Keratinocyte (primary cell): ENCODE measurements at regions not wholly inside any gene's neighbourhood (a gene's known extent, or its start where the extent isn't known, plus 50 kb on each side); places are given as distances from the start of the nearest gene placed in this dataset.

Experiments used
- DNase-seq: peaks from one replicate; pipeline ENCODE4 v3.0.0-alpha.2; 2011; ENCODE audit warnings: low read depth, missing footprints, low spot score
- FAIRE-seq: peaks from 2 replicates; lab custom pipeline; 2011; peaks lifted over from hg19 to GRCh38; lab: Jason Lieb, UNC
- H2AFZ ChIP-seq: 2 replicates; pipeline ENCODE4 v1.6.0; 2012; ENCODE audit warnings: low read length, control low read depth, inconsistent platforms; ENCODE audit not compliant: control insufficient read depth
- H3K27ac ChIP-seq: 2 replicates; pipeline ENCODE4 v1.5.1; 2011; ENCODE audit warnings: low read length; ENCODE audit not compliant: control insufficient read depth, insufficient read depth
- H3K27me3 ChIP-seq: 3 replicates; pipeline ENCODE4 v1.6.0; 2011; ENCODE audit warnings: low read length; ENCODE audit not compliant: control insufficient read depth, insufficient read depth; ENCODE audit errors: extremely low read depth
- H3K36me3 ChIP-seq, 2 experiments: 2 replicates in 1 of 2; 3 replicates in 1 of 2; pipeline ENCODE4 v1.5.1; 2011; ENCODE audit warnings: low read length in 2 of 2, mild to moderate bottlenecking in 1 of 2; ENCODE audit not compliant: control insufficient read depth in 2 of 2, insufficient read depth in 2 of 2; ENCODE audit errors: extremely low read depth in 1 of 2
- H3K4me1 ChIP-seq: 3 replicates; pipeline ENCODE4 v1.5.1; 2011; ENCODE audit warnings: low read length; ENCODE audit not compliant: control insufficient read depth, insufficient read depth; ENCODE audit errors: extremely low read depth
- H3K4me2 ChIP-seq: 3 replicates; pipeline ENCODE4 v1.6.0; 2011; ENCODE audit warnings: low read depth, low read length; ENCODE audit not compliant: control insufficient read depth, insufficient read depth; ENCODE audit errors: extremely low read depth
- H3K4me3 ChIP-seq, 3 experiments: fragments of 200-600 bp in 1 of 3; sonication (generic) in 1 of 3; 2 replicates in 2 of 3; 3 replicates in 1 of 3; pipeline ENCODE4 v1.5.1; 2011 to 2016; ENCODE audit warnings: low read length in 3 of 3, mild to moderate bottlenecking in 3 of 3, control low read depth in 2 of 3, inconsistent platforms in 1 of 3, low read depth in 1 of 3, mixed read lengths in 1 of 3, mixed run types in 1 of 3, moderate library complexity in 1 of 3; ENCODE audit not compliant: control insufficient read depth in 2 of 3, insufficient read depth in 2 of 3; ENCODE audit errors: extremely low read depth in 1 of 3
- H3K79me2 ChIP-seq: 2 replicates; pipeline ENCODE4 v1.6.0; 2012; ENCODE audit warnings: low read length; ENCODE audit not compliant: control insufficient read depth, insufficient read depth
- H3K9ac ChIP-seq: 3 replicates; pipeline ENCODE4 v1.6.0; 2011; ENCODE audit warnings: low read length; ENCODE audit not compliant: control insufficient read depth, insufficient read depth; ENCODE audit errors: extremely low read depth
- H3K9me1 ChIP-seq: 3 replicates; pipeline ENCODE4 v1.6.0; 2011; ENCODE audit warnings: low read length; ENCODE audit not compliant: control insufficient read depth, insufficient read depth; ENCODE audit errors: extremely low read depth
- H3K9me3 ChIP-seq: 2 replicates; pipeline ENCODE4 v1.5.1; 2012; ENCODE audit warnings: low read depth, low read length; ENCODE audit not compliant: control insufficient read depth
- H4K20me1 ChIP-seq: 3 replicates; pipeline ENCODE4 v1.6.0; 2011; ENCODE audit warnings: low read length; ENCODE audit not compliant: control insufficient read depth, insufficient read depth; ENCODE audit errors: extremely low read depth
- CTCF ChIP-seq, 3 experiments: IDR thresholded peaks in 1 of 3; conservative IDR thresholded peaks in 1 of 3; optimal IDR thresholded peaks in 1 of 3; 2 replicates in 2 of 3; 3 replicates in 1 of 3; pipeline versions ENCODE3 to v1.5.1; 2011; ENCODE audit warnings: low read length in 3 of 3, mild to moderate bottlenecking in 3 of 3, moderate library complexity in 2 of 3, control low read depth in 1 of 3, inconsistent platforms in 1 of 3; ENCODE audit not compliant: insufficient read depth in 2 of 3; ENCODE audit errors: extremely low read depth in 1 of 3
- EZH2 ChIP-seq: IDR thresholded peaks from one replicate; pipeline ENCODE4 v1.6.1; 2012; ENCODE audit warnings: inconsistent platforms, mild to moderate bottlenecking, low read length, moderate library complexity
- dilution Hi-C: fragments of 300-500 bp; cut with MboI; formaldehyde crosslinking; loops from one replicate; pipeline ENCODE4 v1.7.0; 2020; ENCODE audit warnings: low sequenced_read_pairs; ENCODE audit not compliant: extremely low pct_ligation_motif_present

DNA sequence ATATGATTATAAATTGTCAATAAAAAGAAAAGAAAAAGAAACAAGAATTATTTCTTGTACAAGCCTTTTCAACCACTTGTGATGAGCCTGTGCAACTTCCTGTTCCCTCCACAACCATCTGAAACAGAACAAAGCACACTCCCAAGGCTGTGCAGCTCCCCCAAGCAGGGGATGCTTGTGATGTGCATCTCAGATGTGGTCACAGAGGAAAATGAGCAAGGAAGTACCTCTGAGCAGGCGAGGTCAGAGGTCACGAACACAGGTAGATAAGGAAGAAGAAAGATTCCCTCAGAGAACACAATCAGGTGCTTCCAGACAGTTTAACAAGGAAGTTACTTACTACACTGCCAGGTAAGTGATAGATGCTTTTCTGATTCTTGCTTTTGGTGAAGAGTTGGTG lies 274.8 kb upstream of the SLC39A10 start:
- Histone ChIP-seq H3K4me2 (no peak overlapping the region), H3K27me3 (no peaks in the 10 kb centered on the region), H2AFZ (no peak overlapping the region), H3K4me1 (no peaks in the 10 kb centered on the region), H3K9ac (no peak overlapping the region), H3K9me3 (no peaks in the 10 kb centered on the region), H3K36me3 (no peaks in the 10 kb centered on the region), H3K27ac (no peak overlapping the region), H3K79me2 (no peaks in the 10 kb centered on the region), H3K9me1 (no peaks in the 10 kb centered on the region), H4K20me1 (no peaks in the 10 kb centered on the region), H3K4me3 (no peak overlapping the region)
- dilution Hi-C loops = no loop called here
- no peak for DNase-seq
- no peak for FAIRE-seq
- TF ChIP-seq CTCF (optimal IDR thresholded peaks at IDR 0.05 in 1 of 3, IDR thresholded peaks at IDR 0.05 in 1 of 3, conservative IDR thresholded peaks at IDR 0.05 in 1 of 3; ENCODE audit: extremely low read depth in 1 of 3, insufficient read depth in 2 of 3, low read length in 3 of 3) (no peak), EZH2 (no peak)

DNA sequence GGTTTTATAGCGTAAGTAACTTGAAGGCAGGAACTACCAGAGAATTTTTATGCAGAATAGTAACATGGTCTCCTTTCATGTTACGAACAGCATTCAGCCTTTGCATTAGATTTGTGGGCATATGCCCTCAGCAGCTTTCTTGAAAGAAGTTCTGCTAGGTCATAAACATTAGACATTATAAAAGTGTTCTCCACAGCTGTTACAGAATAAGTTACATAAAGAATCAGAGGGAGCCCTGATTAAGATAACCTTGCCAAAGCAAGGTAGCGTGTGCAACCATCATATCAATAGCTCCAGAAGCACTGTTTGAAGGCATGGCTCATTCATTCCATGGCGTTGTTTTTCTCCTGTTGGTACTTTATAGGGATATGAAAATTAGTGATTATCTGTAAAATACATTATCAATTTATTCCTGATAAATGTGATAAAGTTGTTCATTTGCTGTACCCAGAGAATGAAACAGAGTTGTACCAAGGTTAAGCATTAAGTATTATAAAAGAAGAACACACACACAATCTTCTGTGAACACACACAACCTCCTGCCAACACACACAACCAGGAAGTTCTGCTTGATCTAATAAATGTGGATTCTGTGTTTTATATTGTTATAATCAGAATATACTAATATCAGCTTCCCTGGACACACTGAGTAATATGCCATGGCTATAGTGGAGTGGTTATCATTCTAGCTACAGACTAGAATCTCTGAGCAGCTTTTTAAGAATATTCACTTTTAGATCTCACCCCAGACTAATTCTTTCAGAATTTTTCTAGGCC lies 286.7 kb upstream of the SLC39A10 start:
- Histone ChIP-seq H3K4me2 (no peak overlapping the region), H3K36me3 (no peaks in the 10 kb centered on the region), H3K9me1 (no peaks in the 10 kb centered on the region), H3K9me3 (no peaks in the 10 kb centered on the region), H3K79me2 (no peaks in the 10 kb centered on the region), H4K20me1 (no peaks in the 10 kb centered on the region), H3K9ac (no peak overlapping the region), H3K27me3 (no peaks in the 10 kb centered on the region), H2AFZ (no peak overlapping the region), H3K27ac (no peak overlapping the region), H3K4me3 (no peak overlapping the region), H3K4me1 (no peaks in the 10 kb centered on the region)
- FAIRE-seq = no peak
- TF ChIP-seq CTCF (optimal IDR thresholded peaks at IDR 0.05 in 1 of 3, IDR thresholded peaks at IDR 0.05 in 1 of 3, conservative IDR thresholded peaks at IDR 0.05 in 1 of 3; ENCODE audit: extremely low read depth in 1 of 3, insufficient read depth in 2 of 3, low read length in 3 of 3) (no peak), EZH2 (no peak)
- DNase-seq = no peak
- dilution Hi-C loops = no loop called here
